ENCODE measurements at regions not wholly inside any gene's neighbourhood (a gene's known extent, or its start where the extent isn't known, plus 50 kb on each side); places are given as distances from the start of the nearest gene placed in this dataset.

- no peak for TF ChIP-seq JUND (IDR thresholded peaks at IDR 0.05)
- TF ChIP-seq YY1 (IDR thresholded peaks at IDR 0.05; ENCODE audit: extremely low read depth, insufficient replicate concordance, low read depth, low read length): no peak
- TF ChIP-seq REST (IDR thresholded peaks at IDR 0.05; ENCODE audit: low read depth): no peak
- no peak for TF ChIP-seq MAX (IDR thresholded peaks at IDR 0.05)
- TF ChIP-seq SP1 (IDR thresholded peaks at IDR 0.05; ENCODE audit: low read depth): no peak
- TF ChIP-seq ZFX (IDR thresholded peaks at IDR 0.05): no peak
- TF ChIP-seq ELF1 (IDR thresholded peaks at IDR 0.05; ENCODE audit: borderline replicate concordance, low read depth): no peak
- no peak for TF ChIP-seq SRF (IDR thresholded peaks at IDR 0.05; ENCODE audit: low read depth)
- no peak for TF ChIP-seq EZH2phosphoT487 (IDR thresholded peaks at IDR 0.05; ENCODE audit: borderline replicate concordance)
- TF ChIP-seq CTCF (IDR thresholded peaks at IDR 0.05 in 2 of 3, conservative IDR thresholded peaks at IDR 0.05 in 1 of 3; ENCODE audit: borderline replicate concordance in 1 of 3, insufficient read depth in 1 of 3, low read depth in 2 of 3, low read length in 2 of 3): no peak
- TF ChIP-seq ZBTB33 (IDR thresholded peaks at IDR 0.05; ENCODE audit: extremely low read depth, insufficient replicate concordance, low read length): no peak
- TF ChIP-seq POLR2A (IDR thresholded peaks at IDR 0.05; ENCODE audit: borderline replicate concordance, extremely low read depth, insufficient read depth, insufficient read length): no peak
- TF ChIP-seq ZNF274 (IDR thresholded peaks at IDR 0.05; ENCODE audit: low read depth, low read length): no peak
- no peak for TF ChIP-seq TCF7L2 (IDR thresholded peaks at IDR 0.05; ENCODE audit: borderline replicate concordance, extremely low read depth, insufficient read depth, insufficient read length)
- TF ChIP-seq SIN3A (IDR thresholded peaks at IDR 0.05; ENCODE audit: low read depth): no peak
- TF ChIP-seq EGR1 (IDR thresholded peaks at IDR 0.05; ENCODE audit: low read depth): no peak
- ChIA-PET CTCF (no interaction called here), POLR2A (no interaction called here), RAD21 (ENCODE audit: low non-redundant PET in 1 of 2, low total read pairs in 2 of 2, uncharacterized antibody in 2 of 2, unreplicated experiment in 2 of 2) (no interaction called here)
- Histone ChIP-seq H3K79me2 (ENCODE audit: insufficient read depth, low read length) (no peaks in the 10 kb centered on the region), H4K20me1 (ENCODE audit: insufficient read depth) (no peaks in the 10 kb centered on the region), H3K9me3 (ENCODE audit: control insufficient read depth in 1 of 2, insufficient read depth in 1 of 2, low read depth in 1 of 2, low read length in 2 of 2) (no peaks in the 10 kb centered on the region), H3K27me3 (ENCODE audit: insufficient read depth, low read length) (no peaks in the 10 kb centered on the region), H3K4me2 (ENCODE audit: low read length) (no peak overlapping the region), H2AFZ (ENCODE audit: low read depth, low read length, poor library complexity, severe bottlenecking) (no peak overlapping the region), H3K4me3 (replicated peaks in 1 of 2; ENCODE audit: low read depth in 1 of 2, low read length in 2 of 2) (no peak overlapping the region), H3K9ac (ENCODE audit: low read length) (no peak overlapping the region), H3K4me1 (ENCODE audit: control insufficient read depth in 1 of 2, insufficient read depth in 2 of 2, low read length in 2 of 2) (no peaks in the 10 kb centered on the region), H3K27ac (ENCODE audit: low read depth, low read length) (no peak overlapping the region), H3K9me2 (ENCODE audit: insufficient read depth) (no peaks in the 10 kb centered on the region), H3K36me3 (ENCODE audit: control insufficient read depth in 1 of 2, insufficient read depth in 2 of 2, low read length in 2 of 2) (no peaks in the 10 kb centered on the region)
- intact Hi-C loops (cut with micrococcal nuclease): no loop called here
- DNase-seq (ENCODE audit: low read depth, low spot score): no peak
- BruUV-seq (replicated peaks): no TSS peak
- ATAC-seq: no peak
These were observed 74.0 kb downstream of the GCNT4 start for GRCh38 chr5:74978345-74978744.
